Suppressor macrophage treated with lipopolysaccharide for 4 hours (primary cell): ENCODE measurements at regions not wholly inside any gene's neighbourhood (a gene's known extent, or its start where the extent isn't known, plus 50 kb on each side); places are given as distances from the start of the nearest gene placed in this dataset.

Experiments
- DNase-seq: peaks from one replicate; pipeline ENCODE4 v3.0.0-alpha.2; 2020

- no peak for DNase-seq
Observed at GRCh38 chr12:4045786-4046494, 172.7 kb upstream of the PARP11 start.

DNA sequence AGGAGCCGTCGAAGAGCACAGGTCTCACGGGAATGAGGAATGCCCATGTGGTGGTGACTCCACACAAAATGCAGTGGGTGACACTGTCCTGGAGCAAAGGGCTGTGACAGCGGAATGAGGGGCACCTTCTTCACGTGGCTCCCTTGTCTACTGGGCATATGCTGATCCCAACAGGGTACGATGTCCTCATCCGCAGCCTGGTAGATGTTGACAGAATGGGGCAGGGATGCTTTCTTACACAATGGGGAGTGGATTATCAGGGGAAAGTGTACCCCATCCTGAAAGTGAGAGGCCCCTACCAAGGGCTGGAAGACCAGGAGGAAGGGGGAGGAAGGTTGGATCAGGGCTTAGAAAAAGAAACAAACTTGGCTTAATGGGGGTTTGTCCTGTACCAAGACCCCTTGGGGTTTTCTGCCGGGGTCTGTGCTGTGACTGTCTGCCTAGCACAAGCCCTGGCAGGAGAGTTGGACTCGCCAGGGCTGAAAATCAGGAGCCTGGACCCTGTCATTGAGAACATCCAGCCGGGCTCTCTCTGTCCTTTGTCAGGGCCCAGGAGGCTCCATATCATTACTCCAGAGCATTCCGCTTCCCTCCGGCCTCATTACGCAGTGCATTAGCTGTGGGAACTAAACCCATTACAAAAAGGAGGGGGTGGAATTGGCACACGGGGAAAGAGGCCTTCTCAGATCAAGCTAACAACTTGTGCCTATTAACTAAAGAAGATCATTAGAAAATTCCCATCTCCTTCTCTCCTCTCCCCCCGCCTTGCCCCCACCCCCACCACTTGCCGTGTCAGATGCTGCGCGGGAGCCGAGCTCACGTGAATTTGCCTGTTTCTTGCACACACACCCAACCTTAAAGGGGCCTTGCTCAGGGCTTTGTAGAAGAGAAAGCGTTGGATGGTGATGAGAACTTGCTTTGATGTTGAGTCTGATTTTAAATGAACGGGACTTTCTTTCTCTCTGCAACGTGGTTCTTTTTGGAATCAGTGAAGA lies 171.8 kb upstream of the PARP11 start:
- no peak for DNase-seq

DNA sequence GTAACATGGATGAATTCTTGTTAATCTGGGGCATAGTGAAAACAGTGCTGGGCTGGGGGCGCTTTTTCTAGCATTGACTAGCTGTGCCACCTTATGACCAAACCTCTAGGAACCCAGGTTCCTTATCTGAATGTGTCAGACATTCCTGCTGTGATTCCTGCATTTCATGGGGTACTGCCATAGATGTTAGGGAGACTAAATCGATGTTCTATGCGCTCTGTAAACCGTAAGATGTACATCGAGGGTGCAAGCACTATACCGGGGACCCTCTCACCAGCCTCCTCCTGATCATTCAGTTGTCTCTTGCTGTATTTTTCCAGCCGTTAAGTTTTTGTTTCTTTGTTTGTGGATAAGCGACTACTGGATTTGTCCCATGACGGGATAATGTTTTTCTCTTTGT lies 170.9 kb upstream of the PARP11 start:
- no peak for DNase-seq

- no peak for DNase-seq
Observed at GRCh38 chr12:4041187-4041885, 168.1 kb upstream of the PARP11 start.

DNA sequence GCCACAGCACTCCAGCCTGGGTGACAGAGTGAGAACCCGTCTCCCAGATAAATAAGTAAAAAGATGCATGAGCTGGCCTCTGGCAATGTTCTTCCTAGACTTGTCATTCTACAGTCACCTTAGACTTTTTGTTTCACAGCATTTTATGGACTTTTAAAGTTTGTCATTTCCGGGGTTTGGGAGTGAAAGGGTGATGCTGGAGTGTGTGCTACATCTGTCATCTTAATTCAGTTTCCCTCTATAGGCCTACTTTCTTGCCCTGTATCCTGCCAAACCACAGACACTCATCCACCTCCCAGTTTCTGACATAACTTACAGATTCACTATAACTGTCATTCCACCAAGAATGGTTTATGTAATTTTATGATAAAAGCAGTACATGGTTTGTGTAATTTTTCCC lies 166.7 kb upstream of the PARP11 start:
- no peak for DNase-seq

GRCh38 chr12:4037747-4038312 lies 164.6 kb upstream of the PARP11 start:
- peak; percentile 60 for DNase-seq

GRCh38 chr12:4036671-4037271 lies 163.6 kb upstream of the PARP11 start:
- DNase-seq: peak; percentile 67

DNA sequence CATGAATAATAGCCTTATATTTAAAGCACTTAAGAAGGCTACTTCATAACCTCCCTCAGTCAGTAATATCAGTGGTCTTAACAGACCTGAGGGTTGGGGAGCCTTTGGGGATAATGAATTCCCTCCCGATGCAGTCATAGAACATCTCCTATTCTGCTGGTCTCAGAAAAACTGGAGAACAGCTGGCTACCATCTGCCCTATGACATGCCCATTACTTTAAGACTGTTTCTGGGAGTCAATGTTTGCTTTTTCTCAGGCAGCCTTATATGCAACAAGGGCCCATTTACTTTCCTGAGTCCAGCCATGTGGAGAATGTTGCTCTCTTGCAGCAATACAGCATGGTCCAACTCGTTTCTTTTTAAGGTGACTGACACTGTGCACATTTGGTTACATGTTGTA lies 161.7 kb upstream of the PARP11 start:
- peak; percentile 10 for DNase-seq

DNA sequence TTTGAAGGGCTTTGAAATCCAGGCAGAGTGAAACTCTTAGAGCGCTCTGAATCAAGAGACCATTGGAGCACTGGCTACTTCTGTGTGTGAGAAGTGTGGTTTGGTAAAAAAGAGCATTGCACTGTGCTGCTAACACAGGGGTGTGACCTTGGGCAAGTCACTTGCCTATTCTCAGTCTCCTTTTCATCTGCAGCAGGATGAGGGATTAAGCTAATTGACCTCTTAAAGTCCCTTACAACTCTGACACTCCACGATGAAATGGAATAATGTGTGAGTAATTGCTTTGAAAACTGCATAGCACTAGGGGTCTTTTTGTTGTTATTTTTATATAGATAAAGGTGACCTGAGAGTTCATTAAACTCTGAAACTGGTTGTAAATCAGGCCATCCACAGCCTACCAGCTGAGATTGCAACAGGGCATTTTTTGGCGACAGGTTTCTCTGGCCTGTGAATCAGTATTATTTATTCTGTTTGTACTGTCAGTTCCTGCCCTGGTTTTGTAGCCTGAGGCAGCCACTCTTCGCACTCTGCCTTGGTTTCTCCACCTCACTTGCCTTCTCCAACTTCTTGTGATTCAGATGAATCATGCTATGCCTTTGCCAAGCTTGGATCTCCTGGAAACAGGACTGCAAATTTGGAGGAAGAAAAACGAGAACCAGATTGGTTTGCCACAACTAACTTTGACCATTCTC lies 159.9 kb upstream of the PARP11 start:
- no peak for DNase-seq

DNA sequence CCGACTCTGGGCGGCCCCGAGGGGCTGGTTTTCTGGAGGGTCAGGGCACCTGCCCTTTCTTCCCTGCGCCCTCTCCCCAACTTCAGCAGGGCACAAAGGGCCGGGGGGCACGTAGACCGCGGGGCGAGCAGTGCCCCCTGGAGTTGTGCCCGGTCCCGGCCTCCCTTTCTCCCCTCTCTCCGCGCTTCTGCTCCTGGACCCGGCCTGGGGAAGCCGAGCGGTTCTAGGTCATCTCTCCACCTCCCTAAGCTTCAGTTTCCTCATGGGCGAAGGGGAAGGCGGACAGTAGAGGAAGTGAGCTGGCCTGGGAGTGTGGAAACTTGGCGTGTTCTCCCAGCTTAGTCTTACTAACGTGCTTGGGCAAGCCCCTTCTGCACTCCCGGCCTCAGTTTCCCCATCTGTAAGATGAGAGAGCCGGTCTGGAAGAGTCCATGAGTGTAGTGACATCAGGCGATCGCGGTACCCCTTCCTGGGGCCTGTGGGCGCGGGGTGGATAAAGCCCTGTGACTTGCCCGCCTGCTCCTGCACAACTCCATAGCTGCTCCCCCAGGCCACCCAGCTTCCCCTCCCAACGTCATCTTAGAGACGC lies 158.6 kb upstream of the PARP11 start:
- peak; percentile 82 for DNase-seq

DNA sequence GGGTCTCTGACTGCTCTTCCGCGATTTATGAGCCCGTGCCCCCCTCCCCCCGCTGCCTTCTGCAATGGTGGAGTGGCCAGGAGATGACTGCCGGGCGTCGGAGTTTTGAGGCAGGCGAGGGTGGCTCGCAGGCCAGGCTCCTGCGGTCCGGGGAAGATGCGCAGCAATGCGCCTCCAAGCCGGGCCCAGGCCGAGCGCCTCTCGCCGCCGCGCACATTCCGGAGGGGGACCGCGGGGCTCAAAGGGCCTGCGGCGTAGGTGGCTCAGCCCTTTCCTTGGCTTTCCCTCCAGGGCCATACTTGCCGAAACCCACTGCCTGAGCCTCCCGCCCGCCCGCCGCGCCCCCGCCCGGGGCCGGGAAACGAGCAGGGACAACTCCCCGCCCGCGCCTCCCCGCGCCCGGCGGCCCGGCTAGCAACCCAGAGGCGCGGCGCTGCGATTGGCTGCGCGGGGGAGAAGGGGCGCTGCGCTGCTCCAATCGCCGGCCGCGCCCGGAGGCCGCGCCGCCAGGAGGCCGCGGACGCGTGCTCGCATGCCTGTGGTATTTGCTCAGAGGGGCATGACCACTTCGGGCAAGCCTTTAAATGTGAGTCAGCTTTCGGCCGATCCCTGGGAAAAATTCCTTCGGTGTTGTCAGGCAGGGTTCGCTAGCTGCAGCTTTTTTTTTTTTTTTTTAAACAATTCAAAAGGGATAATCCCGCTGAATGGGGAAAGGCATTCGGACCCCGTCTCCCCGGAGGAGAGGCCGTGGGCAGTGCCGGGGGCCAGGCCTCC lies 157.9 kb upstream of the PARP11 start:
- DNase-seq: peak; percentile 94

GRCh38 chr12:4027412-4027811 lies 154.2 kb upstream of the PARP11 start:
- DNase-seq: peak; percentile 22

DNA sequence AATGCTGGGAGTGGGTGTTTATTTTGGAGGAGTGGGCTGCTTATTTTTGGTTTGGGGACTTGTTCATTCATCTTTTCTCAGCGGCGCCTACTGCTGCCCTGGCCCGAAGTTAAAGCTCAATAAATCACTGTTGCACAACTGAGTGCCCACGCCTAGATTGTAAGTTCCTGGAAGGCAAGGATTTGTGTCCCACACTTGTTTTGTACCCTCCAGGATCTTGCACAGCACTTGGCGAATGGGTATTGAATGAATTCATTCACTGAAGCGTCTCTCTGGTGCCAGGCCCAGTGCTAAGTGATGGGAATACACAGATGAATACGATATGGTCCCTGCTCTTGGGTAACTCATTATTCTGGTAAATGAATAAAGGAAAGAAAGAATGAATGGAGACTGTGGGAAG lies 153.3 kb upstream of the PARP11 start:
- DNase-seq: no peak

DNA sequence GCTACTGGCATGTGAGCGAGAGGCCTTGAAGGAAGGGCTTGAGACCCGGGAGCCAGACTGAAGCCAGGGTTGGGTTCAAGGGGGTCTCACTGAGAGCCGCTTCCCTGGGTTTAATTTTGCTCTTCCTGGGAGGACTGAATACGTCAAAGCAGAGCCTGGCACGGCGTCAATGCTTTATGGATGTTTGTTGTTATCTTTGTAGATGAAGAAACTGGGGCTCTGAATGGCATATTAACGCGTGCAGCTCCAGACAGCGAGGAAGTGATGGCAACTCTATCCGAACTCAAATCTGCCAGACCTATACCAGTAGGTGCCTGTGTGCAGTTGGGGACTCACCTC lies 152.8 kb upstream of the PARP11 start:
- DNase-seq: no peak

DNA sequence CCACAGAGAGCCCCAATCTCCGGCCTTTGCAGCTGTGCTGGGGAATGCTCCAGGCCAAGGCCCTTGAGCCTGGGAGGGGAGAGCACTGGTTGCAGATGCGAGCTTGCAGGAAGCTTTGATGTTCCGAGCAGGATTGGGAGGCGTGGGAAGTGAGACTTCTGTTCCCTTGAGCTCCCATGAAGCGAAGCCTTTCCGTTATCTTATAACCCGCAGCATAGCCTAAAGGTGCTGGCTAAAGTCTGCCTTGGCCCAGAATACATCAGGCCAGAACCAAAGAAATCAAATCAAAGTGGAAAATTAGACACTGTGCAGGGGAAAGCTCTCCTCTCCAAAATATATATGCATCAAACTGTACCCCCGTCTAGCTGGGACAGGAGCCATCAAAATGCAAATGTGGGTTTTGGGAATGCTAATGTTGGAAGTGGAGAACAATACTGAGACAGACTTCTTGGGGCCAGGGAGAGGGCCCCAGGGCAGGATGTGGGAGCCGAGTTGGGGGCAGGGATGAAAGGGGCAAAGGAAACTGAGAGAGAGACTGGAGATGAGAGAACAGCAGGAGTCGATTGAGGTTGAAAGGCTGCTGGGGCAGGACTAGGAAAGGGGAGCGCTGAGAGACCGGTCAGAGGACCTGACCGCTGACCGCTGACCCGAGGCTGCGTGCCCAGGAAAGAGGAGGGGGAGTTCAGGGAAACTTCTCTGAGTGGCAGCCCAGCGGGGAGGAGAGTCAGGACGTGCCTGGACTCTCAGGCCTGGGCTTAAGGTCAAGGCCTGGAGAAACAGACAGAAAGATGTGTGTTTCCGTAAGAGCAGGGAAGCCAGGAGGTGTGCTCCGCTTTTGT lies 152.2 kb upstream of the PARP11 start:
- DNase-seq: no peak

DNA sequence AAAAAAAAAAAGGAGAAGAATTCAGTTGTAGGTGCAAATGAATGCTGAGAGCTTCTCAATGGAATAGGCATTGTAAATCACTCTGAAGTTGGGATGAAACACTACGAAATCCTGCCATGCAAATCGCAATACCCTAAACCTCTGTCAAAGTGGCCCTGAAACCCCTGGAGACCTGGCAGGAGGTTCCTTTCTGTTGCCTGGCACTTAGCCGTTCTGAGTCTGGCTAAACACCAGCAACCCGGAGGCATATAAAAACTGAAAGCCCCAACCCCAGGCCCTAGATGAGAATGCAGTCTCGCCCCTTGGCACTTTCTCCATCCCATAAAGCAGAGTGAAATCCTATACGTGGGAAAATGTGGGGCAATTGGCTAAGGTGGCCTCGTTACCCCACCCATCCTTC lies 151.5 kb upstream of the PARP11 start:
- no peak for DNase-seq

- DNase-seq: no peak
Observed at GRCh38 chr12:4015225-4016091, 142.3 kb upstream of the PARP11 start.

DNA sequence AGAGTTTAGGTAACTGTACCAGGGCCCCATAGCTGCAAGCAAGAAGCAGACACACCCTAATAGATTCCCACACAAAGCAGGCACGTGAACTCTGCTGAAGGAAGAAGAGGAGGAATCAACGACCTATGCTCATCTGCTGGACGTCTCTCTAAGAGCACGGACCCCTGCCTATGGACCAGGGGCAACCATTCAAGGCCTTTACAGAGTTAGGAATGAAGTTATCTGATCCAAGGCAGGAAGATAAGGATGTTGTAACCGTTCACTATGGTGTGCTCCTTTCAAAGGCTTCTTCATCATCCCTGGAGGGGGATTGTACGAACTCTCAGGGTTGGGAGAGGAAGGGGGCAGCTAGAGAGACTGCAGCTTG lies 141.6 kb upstream of the PARP11 start:
- no peak for DNase-seq

DNA sequence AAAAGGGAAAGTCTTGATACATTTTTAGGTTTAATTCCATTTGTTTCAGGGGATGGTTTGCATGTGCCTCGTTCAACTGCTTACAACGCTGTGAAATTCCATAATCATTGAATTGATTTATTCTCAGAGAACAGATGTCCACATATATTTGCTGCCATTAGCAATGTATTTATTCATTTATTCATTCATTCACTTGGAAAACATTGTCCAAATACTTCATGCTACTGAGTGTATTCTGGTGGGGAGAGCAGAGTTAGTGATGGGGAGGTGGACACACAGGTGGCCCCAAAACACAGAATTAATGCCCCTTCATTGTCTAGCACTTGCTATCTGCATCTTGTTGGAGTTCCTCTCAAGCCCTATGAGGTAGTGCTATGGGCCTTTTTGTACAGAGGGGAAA lies 141.2 kb upstream of the PARP11 start:
- no peak for DNase-seq
